NCI-H128 (cell line): ENCODE measurements at regions not wholly inside any gene's neighbourhood (a gene's known extent, or its start where the extent isn't known, plus 50 kb on each side); places are given as distances from the start of the nearest gene placed in this dataset.
A peak's percentile ranks its signal among the peaks of the same experiment; 100 is the strongest.

ENCODE experiments used
- DNase-seq: peaks from one replicate; lab custom pipeline; 2025; ENCODE audit not compliant: unreplicated experiment; lab: John Stamatoyannopoulos, UW

DNA sequence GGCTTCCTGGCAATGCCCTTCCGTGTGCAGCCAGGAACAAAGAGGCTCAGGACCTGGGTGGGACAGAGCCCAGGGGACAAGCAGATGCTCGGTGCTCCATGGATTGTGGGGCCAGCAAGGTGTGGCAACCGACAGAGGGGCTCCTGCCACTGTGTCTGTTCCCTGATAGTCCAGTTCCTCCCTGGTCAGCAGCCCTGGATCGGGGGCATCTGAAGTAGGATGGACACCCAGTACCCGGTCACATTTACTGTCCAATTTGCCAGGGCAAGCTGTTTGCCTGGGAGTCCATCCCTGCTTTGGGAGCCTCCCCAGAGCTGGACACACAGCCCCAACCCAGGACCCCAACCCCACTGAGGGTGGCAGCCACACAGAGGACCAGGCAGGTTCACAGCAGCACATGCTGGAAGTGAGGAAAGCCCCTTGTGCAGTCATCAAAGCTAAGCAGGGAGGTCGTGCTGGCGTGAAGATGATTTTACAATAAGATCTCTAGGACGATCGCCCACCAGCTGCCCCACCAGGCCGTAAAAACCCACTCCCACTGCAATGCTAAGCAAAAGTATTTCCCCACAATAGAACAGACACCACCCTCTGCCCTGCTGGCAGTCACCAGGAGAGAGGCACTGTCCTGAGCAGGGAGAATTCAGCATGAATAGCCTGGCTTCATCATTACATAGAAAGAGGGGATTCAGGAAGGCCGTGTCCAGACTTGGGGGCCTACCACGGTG is 141.7 kb downstream of the NDUFA10 start:
- no peak for DNase-seq

DNA sequence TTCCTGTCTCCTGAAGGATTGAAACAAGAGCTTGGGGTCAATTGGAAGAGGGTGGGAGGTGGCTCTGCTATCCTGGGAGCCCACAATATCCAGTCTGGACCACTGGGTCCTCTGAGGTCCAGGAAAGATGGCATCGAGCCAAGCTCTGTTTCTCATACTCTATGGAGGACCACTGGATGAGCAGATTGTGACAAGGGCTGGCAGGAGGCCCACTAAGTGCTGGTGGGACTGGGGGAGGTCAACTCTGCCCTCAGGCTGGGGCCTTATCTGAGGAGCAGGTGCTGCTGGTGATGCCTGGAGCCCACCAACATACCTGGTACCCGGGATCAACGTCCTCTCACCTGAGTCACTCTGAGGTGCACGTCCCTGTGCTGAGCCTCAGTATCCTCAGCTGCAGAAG is 142.4 kb downstream of the NDUFA10 start:
- no peak for DNase-seq

DNA sequence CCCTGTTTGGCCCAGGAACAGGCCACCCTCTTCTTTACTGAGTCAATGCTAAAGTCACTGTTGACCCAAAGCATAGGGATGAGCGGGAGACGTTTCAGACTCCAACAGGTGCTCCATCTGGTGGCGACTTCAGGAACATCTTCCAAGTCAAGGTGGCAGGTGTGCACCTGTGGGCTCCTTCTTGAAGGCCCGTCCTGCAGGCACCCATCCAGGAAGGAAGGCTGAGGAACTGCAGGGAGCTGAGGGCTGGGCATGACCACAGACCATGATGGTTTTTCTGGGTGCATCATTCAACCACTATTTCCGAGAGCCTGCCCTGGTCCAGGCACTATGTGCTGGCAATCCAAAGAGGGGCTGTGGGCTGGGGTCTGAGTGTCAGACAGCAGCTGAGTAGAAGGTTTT is 142.8 kb downstream of the NDUFA10 start:
- peak; percentile 2 for DNase-seq

DNA sequence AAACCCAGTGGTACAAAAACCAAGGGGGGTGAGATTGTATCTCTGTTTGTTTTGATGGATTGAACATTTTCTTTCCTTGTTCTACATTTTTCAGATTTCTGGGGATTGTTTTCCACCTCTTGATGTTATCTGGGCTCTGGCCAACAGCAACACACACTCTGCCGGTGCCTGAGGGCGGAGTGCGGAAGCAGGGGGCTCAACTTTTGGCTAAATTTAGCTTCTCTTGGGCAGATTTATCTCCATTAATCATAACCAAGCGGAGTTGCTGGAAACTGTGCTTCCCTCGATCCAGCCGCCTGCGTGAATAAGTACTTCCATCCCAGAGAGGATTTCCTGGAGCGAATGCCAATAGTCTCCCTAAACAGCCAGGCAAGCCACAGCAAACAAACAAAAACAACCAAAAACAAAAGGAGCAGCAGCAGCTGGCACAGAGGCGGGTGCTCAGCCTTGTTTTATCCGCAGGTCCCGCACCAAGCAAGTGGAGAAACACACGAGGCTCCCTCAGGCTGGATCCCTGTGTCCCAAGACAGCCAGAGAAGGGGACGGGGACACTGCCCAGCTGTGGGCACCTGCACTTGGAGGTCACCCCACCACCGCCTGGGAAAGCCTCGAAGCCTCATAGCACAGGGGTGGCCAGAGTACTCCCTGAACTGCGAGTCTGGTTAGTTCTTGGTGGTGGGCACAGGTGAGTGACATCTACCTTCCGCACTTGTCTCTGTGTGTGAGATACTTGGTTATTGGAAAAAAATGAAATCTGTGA is 143.4 kb downstream of the NDUFA10 start:
- DNase-seq = no peak

DNA sequence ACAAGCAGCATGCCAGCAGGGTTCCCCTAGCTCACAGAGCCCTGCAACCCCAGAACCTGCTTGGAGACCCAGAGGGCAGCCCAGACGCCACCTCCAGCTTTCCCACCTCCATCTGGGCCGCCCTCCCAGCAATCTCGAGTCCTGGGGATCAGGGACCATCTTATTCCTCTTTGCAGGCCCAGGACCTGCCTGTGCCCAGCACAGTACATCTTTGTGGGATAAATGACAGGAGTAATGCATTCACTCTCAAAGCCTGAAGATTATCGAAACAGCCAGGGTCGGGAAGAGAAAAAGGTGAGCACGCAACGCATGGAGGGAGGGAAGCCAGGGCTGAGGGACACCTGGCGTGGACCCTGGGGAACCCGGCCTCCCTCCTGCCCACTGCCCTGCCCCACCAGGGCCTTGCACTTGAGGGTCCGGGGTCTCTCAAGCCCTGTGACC is 144.1 kb downstream of the NDUFA10 start:
- no peak for DNase-seq

DNA sequence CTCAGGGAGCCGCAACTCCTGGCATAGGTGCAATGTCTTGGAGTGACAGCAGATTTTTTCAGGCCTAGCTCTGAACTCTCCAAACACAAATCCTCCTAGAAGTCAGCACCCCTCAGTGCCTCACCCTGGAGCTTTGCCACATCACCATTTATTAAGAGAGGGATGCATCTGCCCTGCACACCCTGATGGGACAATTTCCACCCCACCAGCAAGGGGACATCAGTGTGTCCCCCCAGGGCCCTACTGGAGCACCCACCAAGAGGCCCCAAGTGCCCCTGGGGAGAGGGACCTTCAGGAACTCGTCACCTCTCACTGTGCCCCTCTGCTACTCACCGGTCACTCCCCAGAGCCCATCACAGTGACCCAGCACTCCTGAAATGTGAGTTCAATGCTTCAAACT is 144.7 kb downstream of the NDUFA10 start:
- no peak for DNase-seq

DNA sequence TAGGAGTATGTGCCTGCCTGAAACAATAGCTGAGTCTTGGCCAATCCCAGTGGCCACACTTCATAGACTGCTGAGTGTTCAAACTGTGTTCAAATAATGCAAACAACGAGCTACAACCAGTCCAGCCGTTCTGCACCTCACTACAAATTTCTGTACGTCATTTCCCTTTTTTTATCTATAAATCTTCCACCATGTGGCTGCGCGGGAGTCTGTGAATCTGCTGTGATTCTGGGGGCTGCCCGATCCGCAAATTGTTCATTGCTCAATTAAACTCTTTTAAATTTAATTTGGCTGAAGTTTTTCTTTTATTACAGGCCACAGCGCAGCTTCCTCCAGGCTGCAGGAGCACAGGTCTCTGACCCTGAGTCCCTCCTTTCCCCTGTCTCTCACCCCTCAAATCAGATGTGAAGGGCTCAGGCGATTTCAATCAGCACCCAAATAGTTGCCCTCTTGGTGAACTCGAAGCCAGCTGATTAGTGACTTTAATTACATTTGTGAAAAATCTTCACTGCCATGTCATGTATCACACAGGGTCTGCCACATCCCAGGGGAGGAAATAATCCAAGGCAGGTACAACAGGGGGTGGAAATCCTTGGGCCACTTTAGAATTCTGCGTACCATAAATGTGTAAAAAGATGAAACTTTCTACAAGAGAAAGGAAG is 145.6 kb downstream of the NDUFA10 start:
- DNase-seq = no peak

DNA sequence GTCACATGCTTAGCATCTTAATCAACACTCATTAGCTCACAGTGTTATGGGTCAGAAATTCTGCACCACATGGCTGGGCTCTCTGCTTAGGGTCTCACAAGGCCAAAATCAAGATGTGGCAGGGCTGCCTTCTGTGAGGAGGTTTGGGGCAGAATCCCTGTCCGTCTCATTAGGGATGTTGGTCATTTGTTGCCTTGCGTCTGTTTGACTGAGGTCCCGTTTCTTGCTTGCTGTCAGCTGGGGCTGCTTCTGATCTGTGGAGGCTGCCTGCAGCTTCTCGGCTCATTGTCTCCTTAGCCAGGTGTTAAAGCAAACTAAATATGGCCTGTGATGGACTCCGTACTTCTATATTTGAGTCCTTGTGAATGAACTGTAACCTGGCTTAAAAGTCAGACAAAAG is 146.5 kb downstream of the NDUFA10 start:
- DNase-seq = no peak

DNA sequence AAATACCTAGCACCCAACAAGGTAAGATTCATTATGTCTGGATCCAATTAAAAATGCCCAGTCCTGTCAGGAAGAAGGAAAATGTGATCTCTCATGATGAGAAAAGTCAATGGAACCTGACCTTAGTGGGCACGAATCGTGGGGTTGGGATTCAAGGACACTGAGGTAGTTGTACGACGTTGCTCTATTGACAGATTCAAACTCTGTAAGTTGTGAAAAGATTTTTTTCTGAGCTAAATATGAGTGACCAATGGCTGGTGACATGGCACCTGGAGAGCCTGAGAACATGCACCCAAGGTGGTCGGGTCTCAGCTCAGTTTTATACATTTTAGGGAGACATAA is 148.2 kb downstream of the NDUFA10 start:
- DNase-seq = no peak

DNA sequence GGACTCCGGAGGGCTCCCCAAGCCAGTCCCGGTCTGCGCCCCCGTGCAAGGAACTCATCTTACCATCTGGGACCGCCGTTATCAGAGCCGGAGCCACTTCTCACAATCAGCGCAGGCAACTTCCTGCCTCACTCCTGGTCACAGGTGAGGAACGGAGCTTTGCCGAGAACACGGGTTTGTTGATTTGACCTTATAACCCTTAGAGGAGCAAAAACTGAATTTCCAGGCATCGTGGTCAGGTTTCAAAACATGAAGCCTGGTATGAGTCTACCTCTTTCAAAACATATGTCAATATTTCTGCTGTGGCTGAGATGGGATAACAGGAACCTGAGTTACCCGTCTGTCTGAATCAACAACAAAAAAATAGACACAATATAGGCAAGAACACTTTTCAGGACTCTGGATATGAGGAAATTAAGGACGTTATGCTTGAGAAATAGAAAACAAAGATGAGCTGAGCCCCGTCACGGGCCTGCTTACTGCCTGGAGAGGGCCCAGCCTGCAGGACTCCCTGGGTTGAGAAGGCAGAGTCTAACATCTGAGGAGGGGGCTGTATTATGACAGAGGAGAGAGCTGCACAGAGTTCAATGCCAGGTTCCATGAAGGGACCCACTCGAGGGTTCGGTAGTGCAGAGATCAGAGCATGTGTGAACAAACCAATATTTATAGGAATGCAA is 148.7 kb downstream of the NDUFA10 start:
- no peak for DNase-seq

DNA sequence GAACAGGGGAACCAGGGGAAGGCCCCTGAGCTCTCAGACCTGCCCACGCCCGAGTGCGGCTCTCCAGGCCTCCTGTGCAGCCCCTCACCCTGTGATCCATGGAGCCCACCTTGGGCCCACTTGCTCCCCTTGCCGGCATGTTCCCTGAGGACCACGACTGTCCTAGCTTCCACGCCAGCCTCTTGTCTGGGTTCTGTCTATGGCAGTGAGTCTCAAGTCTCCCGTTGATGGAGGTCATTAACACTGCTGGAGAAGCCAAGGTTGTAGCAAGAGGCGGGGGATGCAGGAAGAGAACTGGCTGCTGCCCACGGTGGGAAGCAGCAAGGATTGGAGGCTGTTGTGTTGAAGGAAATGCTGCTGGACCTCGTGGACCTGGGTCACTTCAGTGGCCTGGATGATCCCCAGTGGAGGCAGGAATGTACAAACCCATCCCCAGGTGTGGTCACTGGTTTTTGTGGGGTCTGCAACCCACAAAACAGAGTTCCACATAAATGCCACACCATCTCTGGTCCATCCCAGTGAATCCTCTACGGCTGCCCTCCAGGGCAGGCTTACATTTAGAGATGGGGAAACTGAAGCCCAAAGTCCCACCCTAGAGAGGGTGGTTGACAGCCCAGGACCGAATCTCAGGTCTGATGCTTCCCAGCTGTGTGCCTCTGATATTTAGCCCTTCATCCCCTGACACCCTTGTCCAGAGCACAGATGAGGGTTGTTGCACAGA is 150.3 kb downstream of the NDUFA10 start:
- DNase-seq = no peak

DNA sequence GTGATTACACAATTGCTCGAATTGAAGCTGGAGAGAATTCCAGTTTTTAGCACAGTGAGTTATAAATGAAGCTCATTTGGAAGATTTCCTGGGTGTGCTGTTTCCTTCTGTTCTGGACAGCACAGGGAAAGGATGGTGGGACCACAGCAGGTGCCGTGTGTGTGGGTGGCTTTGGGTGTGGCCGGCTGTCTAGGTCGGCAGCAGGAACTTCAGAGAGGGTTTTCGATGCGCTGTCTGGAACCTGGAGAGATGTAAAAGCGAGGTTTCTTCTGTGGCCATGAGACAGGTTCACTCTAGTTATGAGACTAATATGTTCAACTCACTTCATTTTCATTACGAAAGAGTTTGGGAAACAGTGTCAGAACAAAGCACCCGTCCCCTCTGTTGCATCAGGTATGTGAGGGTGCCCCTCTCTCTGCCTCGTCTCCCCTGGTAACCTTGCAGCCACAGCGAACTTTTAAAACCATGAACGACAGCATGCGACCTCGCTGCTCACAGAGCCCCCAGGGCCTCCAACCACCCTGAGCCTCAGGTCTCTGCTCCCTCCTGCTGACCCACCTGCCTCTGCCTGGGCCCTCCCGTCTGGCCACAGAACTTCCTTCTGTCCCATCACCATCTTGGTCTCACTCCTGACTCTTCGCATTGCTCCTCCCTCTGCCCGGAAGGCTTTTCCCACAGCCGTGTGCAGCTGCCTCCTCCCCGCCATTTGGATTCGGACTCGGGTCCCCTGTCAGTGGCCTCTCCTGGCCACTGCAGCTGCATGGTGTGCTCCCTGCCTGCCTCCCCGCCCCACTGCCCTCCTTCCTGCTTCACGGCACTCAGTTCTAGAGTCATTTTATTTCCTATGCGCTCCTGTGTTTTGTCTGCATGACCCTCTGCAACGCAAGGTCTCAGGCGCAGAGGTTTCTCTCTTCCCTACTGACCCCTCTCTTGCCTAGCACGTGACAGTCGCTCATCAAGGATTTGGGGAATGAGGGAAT is 151.2 kb downstream of the NDUFA10 start:
- DNase-seq = no peak

DNA sequence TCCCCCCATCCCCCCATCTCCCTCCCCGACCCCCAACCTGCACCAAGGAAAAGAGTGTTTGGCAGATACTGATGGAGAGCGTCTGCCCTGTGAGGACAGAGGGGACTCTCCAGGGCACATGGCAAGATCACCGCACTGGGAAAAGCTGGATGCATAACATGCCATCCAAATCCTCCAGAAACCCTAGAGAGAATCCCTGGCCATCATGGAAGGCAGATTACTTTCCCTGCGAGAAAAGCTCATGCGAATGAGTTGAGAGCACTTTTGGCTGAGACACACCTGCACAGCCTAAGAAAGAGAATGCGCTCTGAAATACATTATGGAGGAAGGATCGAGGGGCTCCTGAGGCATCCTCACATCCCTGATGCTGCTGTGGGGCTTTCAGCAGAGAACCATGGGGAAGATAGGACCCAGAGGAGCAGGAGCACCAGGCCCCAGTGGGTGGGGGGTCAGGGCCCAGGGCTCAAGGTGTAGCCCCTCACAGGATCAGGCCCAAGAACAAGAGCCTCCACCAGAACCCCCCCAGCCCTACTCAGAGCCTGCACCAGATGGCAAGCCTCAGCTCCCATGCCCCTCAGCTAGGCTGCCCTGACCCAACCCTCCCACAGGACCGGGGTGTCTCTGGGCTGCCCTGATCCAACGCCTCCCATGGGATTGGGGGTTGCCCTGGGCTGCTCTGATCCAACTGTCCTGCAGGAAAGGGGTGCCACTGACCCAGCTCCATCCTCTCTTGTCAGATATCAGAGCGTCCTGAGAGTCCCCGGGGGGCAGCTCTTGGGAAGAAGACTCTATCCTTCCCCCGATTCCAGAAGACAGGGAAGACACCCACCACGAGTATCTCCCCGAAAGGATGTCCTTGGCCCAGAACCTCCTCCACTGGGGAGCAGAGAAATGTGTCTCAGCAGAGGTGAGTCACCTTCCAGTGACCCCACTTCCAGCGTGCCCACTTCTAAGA is 153.4 kb downstream of the NDUFA10 start:
- no peak for DNase-seq

DNA sequence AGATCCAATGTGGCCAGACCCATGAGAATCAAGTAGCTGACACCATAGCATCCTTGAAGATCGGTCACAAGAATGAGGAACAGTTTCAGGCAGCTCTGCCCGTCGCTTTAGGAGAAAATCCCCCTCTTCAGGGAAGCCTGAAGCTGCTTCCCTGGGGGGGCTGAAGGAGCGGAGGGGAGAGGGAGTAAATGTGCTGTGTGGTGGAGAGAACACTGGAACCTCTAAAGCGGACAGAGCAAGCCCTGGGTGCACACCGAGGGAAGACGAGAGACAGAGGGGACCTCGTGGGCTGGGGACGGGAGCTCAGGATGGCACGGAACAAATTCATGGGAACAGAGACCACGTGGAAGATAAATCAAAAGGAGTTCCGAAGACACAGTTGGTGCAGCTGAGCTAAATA is 154.3 kb downstream of the NDUFA10 start:
- DNase-seq = no peak

DNA sequence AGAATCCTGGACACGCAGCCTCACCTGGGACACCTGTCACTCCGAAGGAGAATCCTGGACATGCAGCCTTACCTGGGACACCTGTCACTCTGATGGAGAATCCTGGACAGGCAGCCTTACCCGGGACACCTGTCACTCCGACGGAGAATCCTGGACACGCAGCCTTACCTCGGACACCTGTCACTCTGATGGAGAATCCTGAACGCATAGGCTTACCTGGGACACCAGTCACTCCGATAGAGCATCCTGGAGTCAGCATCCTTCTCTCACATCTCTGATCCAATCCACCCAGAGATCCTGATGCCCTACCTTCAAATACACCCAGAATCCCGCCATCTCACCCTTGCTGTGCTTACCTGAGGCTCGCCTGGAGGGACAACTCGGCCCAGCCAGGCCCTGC is 154.9 kb downstream of the NDUFA10 start:
- no peak for DNase-seq

DNA sequence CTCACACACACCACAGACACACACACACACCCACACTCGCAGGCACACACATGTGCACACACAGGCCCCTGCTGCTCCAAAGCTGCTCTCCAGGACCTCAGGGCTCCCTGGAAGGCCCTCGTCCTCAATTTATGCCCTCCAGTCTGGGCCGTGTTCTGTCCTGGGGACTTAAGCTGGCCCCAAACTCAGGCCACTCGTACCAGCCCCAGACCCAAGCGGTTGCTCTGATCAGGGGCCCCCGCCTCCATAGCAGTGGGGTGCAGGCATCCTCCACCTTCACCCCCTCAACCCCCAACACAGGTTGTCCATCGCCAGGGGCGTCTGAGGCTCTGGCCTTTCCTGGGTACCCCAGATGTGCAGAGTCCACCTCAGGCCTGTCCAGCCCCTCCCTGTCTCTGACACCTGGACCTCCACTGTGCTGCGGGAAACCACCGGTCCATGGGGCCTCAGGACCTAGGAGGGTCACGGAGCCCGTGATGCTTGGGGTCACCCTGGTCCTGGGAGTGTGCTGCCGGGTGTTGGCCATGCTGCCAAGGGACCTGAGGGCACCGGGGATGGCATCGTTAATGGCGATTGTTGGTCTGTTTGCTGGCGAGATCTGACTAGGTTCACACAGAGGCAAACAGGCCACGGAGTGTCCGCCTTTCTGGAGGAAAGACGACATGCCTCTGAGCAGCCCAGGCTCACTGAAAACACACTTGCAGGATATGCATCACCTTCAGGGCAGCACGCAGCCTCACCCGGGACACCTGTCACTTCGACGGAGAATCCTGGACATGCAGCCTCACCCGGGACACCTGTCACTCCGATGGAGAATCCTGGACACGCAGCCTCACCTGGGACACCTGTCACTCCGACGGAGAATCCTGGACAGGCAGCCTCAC is 155.6 kb downstream of the NDUFA10 start:
- DNase-seq = no peak

DNA sequence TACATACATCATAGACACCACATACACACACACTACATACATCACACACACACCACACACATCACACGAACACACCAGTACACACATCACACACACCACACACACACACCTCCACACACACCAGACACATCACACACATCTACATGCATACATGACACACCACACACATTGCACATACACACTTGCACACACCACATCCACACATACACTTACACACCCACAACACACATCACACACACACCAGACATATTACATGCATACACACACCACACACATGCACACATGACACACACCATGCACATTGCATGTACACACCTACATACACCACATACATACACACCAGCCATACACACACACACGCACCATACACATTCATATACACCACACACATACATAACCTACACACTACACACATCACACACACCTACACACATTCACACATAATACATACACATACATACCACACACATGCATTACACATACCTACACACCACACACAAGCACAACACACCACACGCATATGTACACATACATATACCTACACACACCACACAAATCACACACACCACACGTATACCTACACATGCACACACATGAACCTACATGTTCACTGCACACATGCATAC is 156.5 kb downstream of the NDUFA10 start:
- no peak for DNase-seq
